Mammary epithelial cell (primary cell): ENCODE measurements at regions not wholly inside any gene's neighbourhood (a gene's known extent, or its start where the extent isn't known, plus 50 kb on each side); places are given as distances from the start of the nearest gene placed in this dataset.

Experiments used
- EZH2 ChIP-seq: IDR thresholded peaks from 2 replicates; pipeline ENCODE4 v1.6.1; 2012; ENCODE audit warnings: low read length, inconsistent platforms, borderline replicate concordance
- TF ChIP-seq, protein P1 (sequence below), 2 donors: IDR thresholded peaks in 1 of 2; conservative IDR thresholded peaks in 1 of 2; 2 replicates each; pipeline ENCODE4 v1.5.1; 2011 to 2012; ENCODE audit warnings: inconsistent platforms in 2 of 2, low read length in 2 of 2, mild to moderate bottlenecking in 2 of 2, control low read depth in 1 of 2, low read depth in 1 of 2; ENCODE audit not compliant: insufficient read depth in 1 of 2; ENCODE audit errors: extremely low read depth in 1 of 2

DNA sequence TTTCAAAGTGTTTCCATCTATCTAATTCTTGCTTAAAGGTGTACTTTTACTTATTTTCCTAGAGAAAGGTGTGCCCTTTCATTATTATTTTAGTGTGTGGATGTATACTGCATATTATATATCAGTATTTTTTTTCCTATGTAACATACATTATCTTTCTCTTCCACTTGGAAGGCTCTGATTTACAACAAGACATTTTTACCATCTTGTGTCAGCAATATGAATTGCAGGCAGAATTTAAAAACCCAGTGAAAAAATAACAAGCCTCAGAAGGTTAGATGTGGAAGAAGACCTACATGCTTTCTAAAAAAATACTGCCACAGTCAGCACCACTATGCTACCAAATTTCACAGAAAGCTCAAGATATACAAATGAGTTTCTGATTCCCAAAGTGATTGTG is 327.7 kb upstream of the STEAP1 start:
- TF ChIP-seq, protein P1, sequence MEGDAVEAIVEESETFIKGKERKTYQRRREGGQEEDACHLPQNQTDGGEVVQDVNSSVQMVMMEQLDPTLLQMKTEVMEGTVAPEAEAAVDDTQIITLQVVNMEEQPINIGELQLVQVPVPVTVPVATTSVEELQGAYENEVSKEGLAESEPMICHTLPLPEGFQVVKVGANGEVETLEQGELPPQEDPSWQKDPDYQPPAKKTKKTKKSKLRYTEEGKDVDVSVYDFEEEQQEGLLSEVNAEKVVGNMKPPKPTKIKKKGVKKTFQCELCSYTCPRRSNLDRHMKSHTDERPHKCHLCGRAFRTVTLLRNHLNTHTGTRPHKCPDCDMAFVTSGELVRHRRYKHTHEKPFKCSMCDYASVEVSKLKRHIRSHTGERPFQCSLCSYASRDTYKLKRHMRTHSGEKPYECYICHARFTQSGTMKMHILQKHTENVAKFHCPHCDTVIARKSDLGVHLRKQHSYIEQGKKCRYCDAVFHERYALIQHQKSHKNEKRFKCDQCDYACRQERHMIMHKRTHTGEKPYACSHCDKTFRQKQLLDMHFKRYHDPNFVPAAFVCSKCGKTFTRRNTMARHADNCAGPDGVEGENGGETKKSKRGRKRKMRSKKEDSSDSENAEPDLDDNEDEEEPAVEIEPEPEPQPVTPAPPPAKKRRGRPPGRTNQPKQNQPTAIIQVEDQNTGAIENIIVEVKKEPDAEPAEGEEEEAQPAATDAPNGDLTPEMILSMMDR (conservative IDR thresholded peaks at IDR 0.05 in 1 of 2, IDR thresholded peaks at IDR 0.05 in 1 of 2; ENCODE audit: extremely low read depth in 1 of 2, insufficient read depth in 1 of 2, low read depth in 1 of 2, low read length in 2 of 2), result no peak
- TF ChIP-seq EZH2, result no peak
